ENCODE measurements at regions not wholly inside any gene's neighbourhood (a gene's known extent, or its start where the extent isn't known, plus 50 kb on each side); places are given as distances from the start of the nearest gene placed in this dataset.

- TF ChIP-seq POLR2AphosphoS5 (IDR thresholded peaks at IDR 0.05; ENCODE audit: insufficient read depth, low read depth, low read length): no peak
- no peak for TF ChIP-seq CTCF (IDR thresholded peaks at IDR 0.05; ENCODE audit: extremely low read depth in 1 of 2, insufficient read depth in 1 of 2, low read depth in 1 of 2, low read length in 2 of 2)
Measured at GRCh38 chrX:22740836-22741235, 258.9 kb upstream of the DDX53 start.
